Esophagus muscularis mucosa (tissue), 4 donors: ENCODE measurements at regions not wholly inside any gene's neighbourhood (a gene's known extent, or its start where the extent isn't known, plus 50 kb on each side); places are given as distances from the start of the nearest gene placed in this dataset.

Source experiments
- DNase-seq: peaks from one replicate; pipeline ENCODE4 v3.0.0-alpha.2; 2017; ENCODE audit errors: extremely low spot score
- H3K27ac ChIP-seq, 4 donors: fragments of 200-600 bp; sonication (generic); replicated peaks in 1 of 4; 1 replicate in 3 of 4; 2 replicates in 1 of 4; pipeline ENCODE4 v1.5.1; 2016 to 2019; ENCODE audit warnings: mild to moderate bottlenecking in 1 of 4
- H3K27me3 ChIP-seq, 4 donors: fragments of 200-600 bp; sonication (generic); one replicate each; pipeline versions ENCODE4 v1.5.1 to v1.6.0; 2016 to 2019
- H3K36me3 ChIP-seq, 4 donors: fragments of 200-600 bp; sonication (generic); one replicate each; pipeline ENCODE4 v1.5.1; 2016 to 2019
- H3K4me1 ChIP-seq, 4 donors: fragments of 200-600 bp; sonication (generic); one replicate each; pipeline ENCODE4 v1.5.1; 2016 to 2019
- H3K4me3 ChIP-seq, 4 donors: fragments of 200-600 bp; sonication (generic); 1 replicate in 2 of 4; 2 replicates in 2 of 4; pipeline ENCODE4 v1.5.1; 2016 to 2019; ENCODE audit warnings: mild to moderate bottlenecking in 4 of 4, moderate library complexity in 1 of 4
- H3K9me3 ChIP-seq, 4 donors: fragments of 200-600 bp; sonication (generic); 1 replicate in 3 of 4; 2 replicates in 1 of 4; pipeline ENCODE4 v1.5.1; 2016 to 2019
- EP300 ChIP-seq: sonication (generic); formaldehyde crosslinking; IDR thresholded peaks from one replicate; pipeline ENCODE4 v1.6.1; 2017; ENCODE audit warnings: antibody characterized with exemption
- POLR2A ChIP-seq: fragments of 450-650 bp; IDR thresholded peaks from one replicate; pipeline ENCODE4 v1.6.1; 2017; ENCODE audit warnings: antibody characterized with exemption, moderate library complexity, mild to moderate bottlenecking, low read depth
- POLR2AphosphoS5 ChIP-seq, 2 donors: sonication (generic); formaldehyde crosslinking; IDR thresholded peaks; one replicate each; pipeline ENCODE4 v1.6.1; 2017; ENCODE audit warnings: antibody characterized with exemption in 2 of 2
- WGBS: methylation state at CpG from one replicate; pipeline ENCODE4 v1.1.5; 2018; 5-methylcytosine and 5-hydroxymethylcytosine counted together
- intact Hi-C: fragments of 100-400 bp; cut with DNase I; formaldehyde crosslinking; loops from one replicate; pipeline ENCODE4 v1.15.1; 2023
- TF ChIP-seq, protein P1 (sequence below), 3 experiments: fragments of 200-600 bp in 2 of 3; fragments of 450-650 bp in 1 of 3; sonication (generic) in 2 of 3; IDR thresholded peaks; one replicate each; pipeline ENCODE4 v1.5.1; 2017 to 2019; ENCODE audit warnings: antibody characterized with exemption in 3 of 3, mild to moderate bottlenecking in 2 of 3, moderate library complexity in 1 of 3

DNA sequence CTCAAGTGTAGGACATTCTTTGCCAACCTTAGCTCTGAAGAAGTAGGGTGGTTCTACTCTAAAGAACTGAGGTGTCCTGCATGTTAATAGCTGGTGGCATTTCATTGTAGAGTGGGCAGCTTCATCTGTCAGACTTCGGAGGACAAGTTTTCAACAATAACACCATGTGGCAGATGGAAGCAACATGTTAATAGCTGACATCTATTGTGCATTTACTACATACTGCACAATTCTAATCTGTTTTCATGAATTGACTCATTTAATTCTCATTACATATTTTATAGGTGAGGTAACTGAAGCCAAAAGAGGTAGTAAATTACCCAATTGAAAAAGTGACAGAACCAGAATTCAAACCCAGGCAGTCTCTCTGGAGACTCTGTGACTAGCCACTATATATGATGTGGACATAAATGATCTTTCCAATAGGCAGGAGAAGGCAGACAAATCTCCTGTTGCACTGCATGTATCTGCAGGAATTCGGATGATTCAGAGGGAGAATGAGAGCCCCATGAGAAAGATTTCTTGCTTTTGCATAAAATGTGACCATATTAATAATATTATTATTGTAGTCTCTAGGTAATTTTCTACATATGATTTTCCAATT lies 137.2 kb upstream of the E2F7 start:
- Histone ChIP-seq H3K36me3 (no peaks in the 10 kb centered on the region), H3K9me3 (peaks cover 0 to 8% (median 0%) of the 10 kb centered on the region in 4 donors), H3K4me3 (no peak overlapping the region), H3K4me1 (no peaks in the 10 kb centered on the region), H3K27me3 (no peaks in the 10 kb centered on the region), H3K27ac (no peak overlapping the region)
- intact Hi-C loops, result no loop called here
- no peak for DNase-seq
- WGBS, result 79% methylated on average over 2 of the region's 2 CpGs
- TF ChIP-seq, protein P1, sequence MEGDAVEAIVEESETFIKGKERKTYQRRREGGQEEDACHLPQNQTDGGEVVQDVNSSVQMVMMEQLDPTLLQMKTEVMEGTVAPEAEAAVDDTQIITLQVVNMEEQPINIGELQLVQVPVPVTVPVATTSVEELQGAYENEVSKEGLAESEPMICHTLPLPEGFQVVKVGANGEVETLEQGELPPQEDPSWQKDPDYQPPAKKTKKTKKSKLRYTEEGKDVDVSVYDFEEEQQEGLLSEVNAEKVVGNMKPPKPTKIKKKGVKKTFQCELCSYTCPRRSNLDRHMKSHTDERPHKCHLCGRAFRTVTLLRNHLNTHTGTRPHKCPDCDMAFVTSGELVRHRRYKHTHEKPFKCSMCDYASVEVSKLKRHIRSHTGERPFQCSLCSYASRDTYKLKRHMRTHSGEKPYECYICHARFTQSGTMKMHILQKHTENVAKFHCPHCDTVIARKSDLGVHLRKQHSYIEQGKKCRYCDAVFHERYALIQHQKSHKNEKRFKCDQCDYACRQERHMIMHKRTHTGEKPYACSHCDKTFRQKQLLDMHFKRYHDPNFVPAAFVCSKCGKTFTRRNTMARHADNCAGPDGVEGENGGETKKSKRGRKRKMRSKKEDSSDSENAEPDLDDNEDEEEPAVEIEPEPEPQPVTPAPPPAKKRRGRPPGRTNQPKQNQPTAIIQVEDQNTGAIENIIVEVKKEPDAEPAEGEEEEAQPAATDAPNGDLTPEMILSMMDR (IDR thresholded peaks at IDR 0.05), result no peak
- no peak for TF ChIP-seq EP300
- TF ChIP-seq POLR2AphosphoS5 (IDR thresholded peaks at IDR 0.05), result no peak
- no peak for TF ChIP-seq POLR2A

DNA sequence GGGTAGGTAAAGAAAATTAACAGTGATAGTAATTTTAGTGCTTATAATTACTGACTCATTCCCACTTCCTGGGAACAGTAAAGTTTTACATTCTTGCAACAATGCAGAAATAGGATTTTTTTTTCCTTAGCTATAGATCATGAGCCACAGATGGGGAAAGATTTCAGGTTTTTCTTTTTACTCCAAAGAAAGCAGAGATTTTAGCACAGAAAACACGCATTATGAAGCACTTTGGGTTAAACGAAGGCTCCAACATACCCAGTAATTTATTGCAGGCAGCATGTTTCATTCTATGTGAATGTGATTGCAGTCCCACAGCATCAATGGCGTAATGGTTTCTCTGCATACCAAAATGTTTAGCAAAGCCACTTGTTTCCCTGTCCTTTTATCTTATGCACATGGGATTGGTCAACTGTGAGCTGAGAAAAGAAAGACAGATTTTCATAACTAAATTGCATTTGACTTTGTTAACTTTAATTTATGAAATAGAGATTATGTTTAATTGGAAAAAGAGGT lies 124.6 kb upstream of the E2F7 start:
- no peak overlapping the region for H3K27ac ChIP-seq
- no peaks in the 10 kb centered on the region for H3K27me3 ChIP-seq
- no peaks in the 10 kb centered on the region for H3K4me1 ChIP-seq
- intact Hi-C loops, result no loop called here
- no peak for DNase-seq
- TF ChIP-seq POLR2A (no peak), EP300 (no peak), POLR2AphosphoS5 (IDR thresholded peaks at IDR 0.05) (no peak)
- TF ChIP-seq, protein P1 (IDR thresholded peaks at IDR 0.05), result no peak
- no peaks in the 10 kb centered on the region for H3K36me3 ChIP-seq
- WGBS, result 86% methylated on average over 3 of the region's 3 CpGs
- no peak overlapping the region for H3K4me3 ChIP-seq
- no peaks in the 10 kb centered on the region for H3K9me3 ChIP-seq

DNA sequence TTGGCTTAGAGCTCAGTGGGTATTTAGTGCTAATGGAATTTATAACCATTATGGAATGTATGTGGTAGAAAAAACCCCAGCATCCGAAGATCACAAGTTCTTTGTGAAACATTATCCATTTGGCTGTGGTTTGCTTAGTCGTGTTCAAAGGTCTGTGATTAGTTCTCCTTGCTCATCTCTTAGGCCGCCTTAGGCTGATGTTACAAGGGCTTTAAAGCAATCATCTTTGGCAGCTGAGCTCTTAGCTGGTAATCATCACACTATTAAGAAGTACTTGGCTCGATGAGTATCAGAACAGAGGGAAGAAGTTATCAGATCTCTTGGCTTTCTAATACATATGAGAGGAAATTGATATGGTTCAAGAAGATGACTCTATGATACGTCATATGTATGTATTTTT lies 124.1 kb upstream of the E2F7 start:
- no peak overlapping the region for H3K4me3 ChIP-seq
- H3K27me3 ChIP-seq, result no peaks in the 10 kb centered on the region
- H3K4me1 ChIP-seq, result no peaks in the 10 kb centered on the region
- intact Hi-C loops, result no loop called here
- no peak overlapping the region for H3K27ac ChIP-seq
- 56% methylated on average over 5 of the region's 5 CpGs for WGBS
- no peak for DNase-seq
- H3K9me3 ChIP-seq, result no peaks in the 10 kb centered on the region
- no peak for TF ChIP-seq EP300
- TF ChIP-seq POLR2AphosphoS5 (IDR thresholded peaks at IDR 0.05), result no peak
- TF ChIP-seq, protein P1 (IDR thresholded peaks at IDR 0.05), result no peak
- TF ChIP-seq POLR2A, result no peak
- no peaks in the 10 kb centered on the region for H3K36me3 ChIP-seq

DNA sequence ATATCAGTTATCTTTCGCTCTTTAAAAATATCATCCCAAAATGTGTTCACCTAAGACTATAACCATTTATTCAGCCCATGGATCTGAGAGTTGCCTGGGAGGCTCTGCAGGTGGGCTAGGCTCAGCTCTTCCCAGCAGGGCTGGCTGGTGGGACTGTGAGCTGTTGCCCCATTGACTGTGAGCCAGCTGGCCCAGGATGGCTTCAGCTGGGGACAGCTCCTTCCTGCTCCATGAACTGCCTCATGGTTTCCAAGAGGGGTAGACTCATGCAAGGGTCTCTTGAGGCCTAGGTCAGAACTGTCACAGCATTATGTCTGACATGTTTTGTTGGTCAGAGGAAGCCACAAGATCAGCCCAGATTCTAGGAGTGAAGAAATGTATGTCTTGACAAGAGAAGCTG lies 114.1 kb upstream of the E2F7 start:
- Histone ChIP-seq H3K36me3 (no peaks in the 10 kb centered on the region), H3K4me1 (no peaks in the 10 kb centered on the region), H3K27ac (no peak overlapping the region), H3K4me3 (no peak overlapping the region), H3K27me3 (no peaks in the 10 kb centered on the region), H3K9me3 (no peaks in the 10 kb centered on the region)
- DNase-seq, result no peak
- intact Hi-C loops, result no loop called here
- WGBS, result 100% methylated on average over 1 of the region's 1 CpG
- TF ChIP-seq EP300, result no peak
- TF ChIP-seq, protein P1 (IDR thresholded peaks at IDR 0.05), result no peak
- TF ChIP-seq POLR2A, result no peak
- no peak for TF ChIP-seq POLR2AphosphoS5 (IDR thresholded peaks at IDR 0.05)

DNA sequence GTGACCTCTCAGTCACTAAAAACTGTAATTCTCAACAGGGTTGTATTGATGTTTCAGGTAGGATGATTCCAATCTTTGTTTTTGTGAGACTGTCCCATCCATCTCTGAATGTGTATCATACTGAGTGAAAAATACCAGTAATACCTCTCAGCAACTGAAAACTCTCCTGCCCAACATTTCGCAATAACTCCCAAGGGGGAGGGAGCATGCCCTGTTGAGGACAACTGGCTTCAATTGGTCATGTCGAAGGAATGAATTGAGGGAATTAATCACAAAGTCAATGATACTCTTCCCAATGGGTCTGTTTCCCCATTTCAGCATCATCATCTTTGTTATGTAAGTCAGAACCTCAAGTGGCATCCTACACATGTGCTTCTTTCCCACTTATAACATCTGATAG lies 102.4 kb upstream of the E2F7 start:
- no peaks in the 10 kb centered on the region for H3K9me3 ChIP-seq
- no peak overlapping the region for H3K27ac ChIP-seq
- WGBS, result 93% methylated on average over 2 of the region's 2 CpGs
- DNase-seq, result no peak
- no peak overlapping the region for H3K4me3 ChIP-seq
- no peaks in the 10 kb centered on the region for H3K36me3 ChIP-seq
- H3K27me3 ChIP-seq, result no peaks in the 10 kb centered on the region
- TF ChIP-seq POLR2A (no peak), EP300 (no peak), POLR2AphosphoS5 (IDR thresholded peaks at IDR 0.05) (no peak)
- TF ChIP-seq, protein P1 (IDR thresholded peaks at IDR 0.05), result no peak
- no peaks in the 10 kb centered on the region for H3K4me1 ChIP-seq
- intact Hi-C loops, result no loop called here
